ENCODE measurements at regions not wholly inside any gene's neighbourhood (a gene's known extent, or its start where the extent isn't known, plus 50 kb on each side); places are given as distances from the start of the nearest gene placed in this dataset.

DNA sequence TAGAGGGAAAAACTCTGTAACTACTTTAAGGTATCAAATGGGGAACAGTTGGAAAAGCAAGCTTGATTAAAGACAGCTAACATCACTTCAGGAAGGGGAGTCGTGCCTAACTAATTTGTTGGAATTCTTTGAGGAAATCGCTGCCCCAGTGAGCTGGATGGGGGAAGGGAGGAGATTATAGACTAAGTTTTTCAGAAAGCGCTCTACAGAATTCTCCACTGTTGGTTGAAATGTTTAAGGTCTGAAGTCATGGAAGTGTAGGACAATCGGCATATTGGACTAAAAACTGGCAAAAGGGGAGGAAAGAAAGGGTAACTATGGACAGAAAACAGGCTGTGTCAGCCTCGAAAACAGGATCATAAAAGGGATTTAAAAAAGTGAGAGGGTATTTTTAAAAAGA, 229.9 kb upstream of the HMGA2 start:
- TF ChIP-seq, protein P1, sequence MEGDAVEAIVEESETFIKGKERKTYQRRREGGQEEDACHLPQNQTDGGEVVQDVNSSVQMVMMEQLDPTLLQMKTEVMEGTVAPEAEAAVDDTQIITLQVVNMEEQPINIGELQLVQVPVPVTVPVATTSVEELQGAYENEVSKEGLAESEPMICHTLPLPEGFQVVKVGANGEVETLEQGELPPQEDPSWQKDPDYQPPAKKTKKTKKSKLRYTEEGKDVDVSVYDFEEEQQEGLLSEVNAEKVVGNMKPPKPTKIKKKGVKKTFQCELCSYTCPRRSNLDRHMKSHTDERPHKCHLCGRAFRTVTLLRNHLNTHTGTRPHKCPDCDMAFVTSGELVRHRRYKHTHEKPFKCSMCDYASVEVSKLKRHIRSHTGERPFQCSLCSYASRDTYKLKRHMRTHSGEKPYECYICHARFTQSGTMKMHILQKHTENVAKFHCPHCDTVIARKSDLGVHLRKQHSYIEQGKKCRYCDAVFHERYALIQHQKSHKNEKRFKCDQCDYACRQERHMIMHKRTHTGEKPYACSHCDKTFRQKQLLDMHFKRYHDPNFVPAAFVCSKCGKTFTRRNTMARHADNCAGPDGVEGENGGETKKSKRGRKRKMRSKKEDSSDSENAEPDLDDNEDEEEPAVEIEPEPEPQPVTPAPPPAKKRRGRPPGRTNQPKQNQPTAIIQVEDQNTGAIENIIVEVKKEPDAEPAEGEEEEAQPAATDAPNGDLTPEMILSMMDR (IDR thresholded peaks at IDR 0.05), result no peak
- no peak for TF ChIP-seq TCF7L2 (IDR thresholded peaks at IDR 0.05; ENCODE audit: low read depth, low read length)
- no peak for TF ChIP-seq SIN3A (IDR thresholded peaks at IDR 0.05; ENCODE audit: borderline replicate concordance, insufficient read depth, low read depth, low read length)
- no peak for TF ChIP-seq POLR2AphosphoS5 (IDR thresholded peaks at IDR 0.05; ENCODE audit: low read depth, low read length)

Data from Panc1 (cell line).